GM19238 (cell line): ENCODE measurements at regions not wholly inside any gene's neighbourhood (a gene's known extent, or its start where the extent isn't known, plus 50 kb on each side); places are given as distances from the start of the nearest gene placed in this dataset.

Source experiments
- DNase-seq: peaks from one replicate; pipeline ENCODE4 v3.0.0; 2011; ENCODE audit warnings: low spot score; ENCODE audit not compliant: insufficient read length

- no peak for DNase-seq
These were observed 745.2 kb upstream of the GCFC2 start for GRCh38 chr2:76455910-76456309.

GRCh38 chr2:76450024-76450475 is 739.3 kb upstream of the GCFC2 start:
- DNase-seq: no peak

- DNase-seq: no peak
These were observed 738.2 kb upstream of the GCFC2 start for GRCh38 chr2:76448956-76449355.

GRCh38 chr2:76447294-76447693 is 736.6 kb upstream of the GCFC2 start:
- DNase-seq: no peak

- DNase-seq: no peak
These were observed 736.2 kb upstream of the GCFC2 start for GRCh38 chr2:76446872-76447271.

- no peak for DNase-seq
These were observed 735.2 kb upstream of the GCFC2 start for GRCh38 chr2:76445880-76446279.

GRCh38 chr2:76444732-76445131 is 734.0 kb upstream of the GCFC2 start:
- DNase-seq: no peak

GRCh38 chr2:76437564-76437963 is 726.8 kb upstream of the GCFC2 start:
- no peak for DNase-seq

- DNase-seq: no peak
These were observed 718.7 kb upstream of the GCFC2 start for GRCh38 chr2:76429374-76429773.

- DNase-seq: no peak
These were observed 716.7 kb upstream of the GCFC2 start for GRCh38 chr2:76427452-76427851.

GRCh38 chr2:76415821-76416220 is 705.1 kb upstream of the GCFC2 start:
- DNase-seq: no peak

GRCh38 chr2:76413436-76413835 is 702.7 kb upstream of the GCFC2 start:
- DNase-seq: no peak

- no peak for DNase-seq
These were observed 695.6 kb upstream of the GCFC2 start for GRCh38 chr2:76406134-76406855.

- DNase-seq: no peak
These were observed 682.6 kb upstream of the GCFC2 start for GRCh38 chr2:76393356-76393755.

- no peak for DNase-seq
These were observed 681.0 kb upstream of the GCFC2 start for GRCh38 chr2:76391678-76392077.

GRCh38 chr2:76387294-76387693 is 676.6 kb upstream of the GCFC2 start:
- DNase-seq: no peak

GRCh38 chr2:76385943-76386342 is 675.2 kb upstream of the GCFC2 start:
- no peak for DNase-seq

GRCh38 chr2:76381624-76382023 is 670.9 kb upstream of the GCFC2 start:
- no peak for DNase-seq

GRCh38 chr2:76378140-76378539 is 667.4 kb upstream of the GCFC2 start:
- no peak for DNase-seq

GRCh38 chr2:76341439-76341838 is 630.7 kb upstream of the GCFC2 start:
- no peak for DNase-seq

GRCh38 chr2:76332871-76333270 is 622.2 kb upstream of the GCFC2 start:
- DNase-seq: no peak

GRCh38 chr2:76330865-76331264 is 620.1 kb upstream of the GCFC2 start:
- no peak for DNase-seq

GRCh38 chr2:76326636-76327035 is 615.9 kb upstream of the GCFC2 start:
- DNase-seq: no peak

GRCh38 chr2:76323381-76323780 is 612.7 kb upstream of the GCFC2 start:
- DNase-seq: no peak
